H9 (cell line): ENCODE measurements at regions not wholly inside any gene's neighbourhood (a gene's known extent, or its start where the extent isn't known, plus 50 kb on each side); places are given as distances from the start of the nearest gene placed in this dataset.

Experiments
- DNase-seq: peaks from one replicate; pipeline ENCODE4 v3.0.0-alpha.2; 2017
- H2AFZ ChIP-seq: one replicate; pipeline ENCODE4 v1.6.1; 2013; ENCODE audit warnings: mild to moderate bottlenecking, low read length, control low read depth, moderate library complexity
- H2AK5ac ChIP-seq: 2 replicates; pipeline ENCODE4 v1.6.1; 2013; ENCODE audit warnings: low read length, control low read depth, mixed read lengths; ENCODE audit not compliant: insufficient read length
- H2BK120ac ChIP-seq: one replicate; pipeline ENCODE4 v1.6.1; 2013; ENCODE audit warnings: low read depth, mild to moderate bottlenecking, low read length, control low read depth, inconsistent platforms; ENCODE audit not compliant: poor library complexity, severe bottlenecking
- H2BK12ac ChIP-seq: 2 replicates; pipeline ENCODE4 v1.6.1; 2013; ENCODE audit warnings: low read length, control low read depth, mixed read lengths, low read depth; ENCODE audit not compliant: insufficient read length
- H2BK15ac ChIP-seq: 2 replicates; pipeline ENCODE4 v1.6.1; 2013; ENCODE audit warnings: low read depth, low read length, control low read depth
- H2BK20ac ChIP-seq: one replicate; pipeline ENCODE4 v1.6.1; 2013; ENCODE audit warnings: low read depth, mild to moderate bottlenecking, low read length, control low read depth, inconsistent platforms; ENCODE audit not compliant: poor library complexity, severe bottlenecking
- H2BK5ac ChIP-seq: 2 replicates; pipeline ENCODE4 v1.6.1; 2013; ENCODE audit warnings: low read length, control low read depth, mixed read lengths; ENCODE audit not compliant: insufficient read length
- H3K14ac ChIP-seq: 2 replicates; pipeline ENCODE4 v1.6.1; 2013; ENCODE audit warnings: low read length, control low read depth; ENCODE audit not compliant: insufficient read depth
- H3K18ac ChIP-seq: 2 replicates; pipeline ENCODE4 v1.6.1; 2013; ENCODE audit warnings: low read depth, mild to moderate bottlenecking, mixed read lengths, low read length, control low read depth; ENCODE audit not compliant: insufficient read length
- H3K23ac ChIP-seq: 2 replicates; pipeline ENCODE4 v1.6.1; 2013; ENCODE audit warnings: low read length, control low read depth, mixed read lengths, low read depth; ENCODE audit not compliant: insufficient read length
- H3K23me2 ChIP-seq: 2 replicates; pipeline ENCODE4 v1.6.1; 2013; ENCODE audit warnings: low read depth, mild to moderate bottlenecking, mixed read lengths, low read length, control low read depth; ENCODE audit not compliant: insufficient read length, poor library complexity, severe bottlenecking
- H3K27ac ChIP-seq: 2 replicates; pipeline ENCODE4 v1.5.1; 2013; ENCODE audit warnings: low read length, control low read depth, mixed read lengths, low read depth; ENCODE audit not compliant: insufficient read length
- H3K27me3 ChIP-seq: 2 replicates; pipeline ENCODE4 v1.6.1; 2013; ENCODE audit warnings: low read length, control low read depth, inconsistent platforms; ENCODE audit not compliant: insufficient read depth
- H3K4ac ChIP-seq: 2 replicates; pipeline ENCODE4 v1.6.1; 2013; ENCODE audit warnings: low read depth, mild to moderate bottlenecking, control low read depth, inconsistent platforms, low read length, moderate library complexity
- H3K4me1 ChIP-seq: 2 replicates; pipeline ENCODE4 v1.6.1; 2013; ENCODE audit warnings: low read length, control low read depth, inconsistent platforms; ENCODE audit not compliant: insufficient read depth
- H3K4me2 ChIP-seq: 2 replicates; pipeline ENCODE4 v1.6.1; 2013; ENCODE audit warnings: low read length, control low read depth, mixed read lengths; ENCODE audit not compliant: insufficient read length, insufficient read depth
- H3K56ac ChIP-seq: 2 replicates; pipeline ENCODE4 v1.6.1; 2013; ENCODE audit warnings: low read depth, mild to moderate bottlenecking, mixed read lengths, low read length, control low read depth; ENCODE audit not compliant: insufficient read length
- H3K79me1 ChIP-seq: 2 replicates; pipeline ENCODE4 v1.6.1; 2013; ENCODE audit warnings: low read depth, mild to moderate bottlenecking, moderate library complexity, low read length, control low read depth, inconsistent platforms; ENCODE audit not compliant: insufficient read depth, poor library complexity, severe bottlenecking
- H3K79me2 ChIP-seq: 2 replicates; pipeline ENCODE4 v1.6.1; 2013; ENCODE audit warnings: low read length, control low read depth, inconsistent platforms; ENCODE audit not compliant: insufficient read depth
- H3K9ac ChIP-seq: 2 replicates; pipeline ENCODE4 v1.6.1; 2013; ENCODE audit warnings: low read length, control low read depth, mixed read lengths; ENCODE audit not compliant: insufficient read length; ENCODE audit errors: extremely low read depth
- H3K9me3 ChIP-seq: one replicate; pipeline ENCODE4 v1.6.1; 2013; ENCODE audit warnings: low read depth, low read length, inconsistent platforms; ENCODE audit not compliant: control insufficient read depth
- H3T11ph ChIP-seq: one replicate; pipeline ENCODE4 v1.6.1; 2013; ENCODE audit warnings: mild to moderate bottlenecking, low read length, control low read depth, inconsistent platforms
- H4K20me1 ChIP-seq: one replicate; pipeline ENCODE4 v1.6.1; 2013; ENCODE audit not compliant: control insufficient read depth, insufficient read length, insufficient read depth
- H4K5ac ChIP-seq: 2 replicates; pipeline ENCODE4 v1.6.1; 2013; ENCODE audit warnings: low read depth, mild to moderate bottlenecking, mixed read lengths, low read length, control low read depth; ENCODE audit not compliant: insufficient read length
- H4K8ac ChIP-seq: replicated peaks from 2 replicates; pipeline ENCODE4 v1.6.1; 2013; ENCODE audit warnings: low read length, control low read depth, mixed read lengths, low read depth; ENCODE audit not compliant: insufficient read length
- H4K91ac ChIP-seq: 2 replicates; pipeline ENCODE4 v1.6.1; 2013; ENCODE audit warnings: low read depth, mild to moderate bottlenecking, moderate library complexity, mixed read lengths, low read length, control low read depth; ENCODE audit not compliant: insufficient read length
- H3K27ac Mint-ChIP-seq, 3 experiments: 2 replicates in 2 of 3; 3 replicates in 1 of 3; pipeline ENCODE4 v1.8.0; 2020 to 2021; ENCODE audit warnings: mixed read lengths in 3 of 3, mild to moderate bottlenecking in 1 of 3, moderate library complexity in 1 of 3
- H3K27me3 Mint-ChIP-seq: 2 replicates; pipeline ENCODE4 v1.8.0; 2021; ENCODE audit warnings: low read depth, mild to moderate bottlenecking, moderate library complexity, mixed read lengths
- H3K36me3 Mint-ChIP-seq, 3 experiments: 2 replicates in 2 of 3; 3 replicates in 1 of 3; pipeline ENCODE4 v1.8.0; 2020 to 2021; ENCODE audit warnings: low read depth in 3 of 3, mixed read lengths in 3 of 3; ENCODE audit not compliant: insufficient read depth in 1 of 3
- H3K4me1 Mint-ChIP-seq, 2 experiments: 2 replicates each; pipeline ENCODE4 v1.8.0; 2020; ENCODE audit warnings: mixed read lengths in 2 of 2
- H3K4me3 Mint-ChIP-seq, 2 experiments: 2 replicates in 1 of 2; 3 replicates in 1 of 2; pipeline ENCODE4 v1.8.0; 2020 to 2021; ENCODE audit warnings: mild to moderate bottlenecking in 2 of 2, mixed read lengths in 2 of 2, moderate library complexity in 1 of 2
- H3K9me3 Mint-ChIP-seq, 2 experiments: 2 replicates in 1 of 2; 3 replicates in 1 of 2; pipeline ENCODE4 v1.8.0; 2020; ENCODE audit warnings: mild to moderate bottlenecking in 2 of 2, mixed read lengths in 2 of 2, moderate library complexity in 1 of 2
- CTCF ChIP-seq: fragments of 200-600 bp; sonication (generic); conservative IDR thresholded peaks from 3 replicates; pipeline ENCODE4 v1.8.0; 2021; ENCODE audit warnings: antibody characterized with exemption, mild to moderate bottlenecking

GRCh38 chr1:242735323-242735722, 210.8 kb upstream of the PLD5 start:
- H3K14ac ChIP-seq, result no peak overlapping the region
- H4K20me1 ChIP-seq, result no peaks in the 10 kb centered on the region
- Mint-ChIP-seq H3K9me3 (peaks cover 3 to 6% of the 10 kb centered on the region in 2 experiments; a peak in 2 of 5 replicates), H3K4me1 (no peaks in the 10 kb centered on the region), H3K36me3 (peaks cover 0 to 9% (median 6%) of the 10 kb centered on the region in 3 experiments; a peak in 4 of 7 replicates), H3K27me3 (no peaks in the 10 kb centered on the region), H3K27ac (no peak overlapping the region), H3K4me3 (no peak overlapping the region)
- no peak overlapping the region for H3K27ac ChIP-seq
- H3K79me1 ChIP-seq, result no peaks in the 10 kb centered on the region
- H4K91ac ChIP-seq, result no peak overlapping the region
- no peak overlapping the region for H3K9ac ChIP-seq
- no peaks in the 10 kb centered on the region for H3K79me2 ChIP-seq
- H3K4ac ChIP-seq, result no peak overlapping the region
- DNase-seq, result no peak
- H3K4me1 ChIP-seq, result no peaks in the 10 kb centered on the region
- no peak overlapping the region for H3K18ac ChIP-seq
- H2BK15ac ChIP-seq, result no peak overlapping the region
- no peak overlapping the region for H3K4me2 ChIP-seq
- no peak overlapping the region for H4K8ac ChIP-seq
- H3K23me2 ChIP-seq, result no peaks in the 10 kb centered on the region
- no peak overlapping the region for H2BK120ac ChIP-seq
- H2AFZ ChIP-seq, result no peak overlapping the region
- H2BK20ac ChIP-seq, result no peak overlapping the region
- no peak overlapping the region for H4K5ac ChIP-seq
- H3K27me3 ChIP-seq, result no peaks in the 10 kb centered on the region
- no peak overlapping the region for H2BK5ac ChIP-seq
- no peak overlapping the region for H3T11ph ChIP-seq
- H2AK5ac ChIP-seq, result no peak overlapping the region
- no peak overlapping the region for H2BK12ac ChIP-seq
- H3K23ac ChIP-seq, result no peak overlapping the region
- no peak overlapping the region for H3K56ac ChIP-seq
- H3K9me3 ChIP-seq, result no peaks in the 10 kb centered on the region
- TF ChIP-seq CTCF, result no peak
